ENCODE measurements at regions not wholly inside any gene's neighbourhood (a gene's known extent, or its start where the extent isn't known, plus 50 kb on each side); places are given as distances from the start of the nearest gene placed in this dataset.

DNA sequence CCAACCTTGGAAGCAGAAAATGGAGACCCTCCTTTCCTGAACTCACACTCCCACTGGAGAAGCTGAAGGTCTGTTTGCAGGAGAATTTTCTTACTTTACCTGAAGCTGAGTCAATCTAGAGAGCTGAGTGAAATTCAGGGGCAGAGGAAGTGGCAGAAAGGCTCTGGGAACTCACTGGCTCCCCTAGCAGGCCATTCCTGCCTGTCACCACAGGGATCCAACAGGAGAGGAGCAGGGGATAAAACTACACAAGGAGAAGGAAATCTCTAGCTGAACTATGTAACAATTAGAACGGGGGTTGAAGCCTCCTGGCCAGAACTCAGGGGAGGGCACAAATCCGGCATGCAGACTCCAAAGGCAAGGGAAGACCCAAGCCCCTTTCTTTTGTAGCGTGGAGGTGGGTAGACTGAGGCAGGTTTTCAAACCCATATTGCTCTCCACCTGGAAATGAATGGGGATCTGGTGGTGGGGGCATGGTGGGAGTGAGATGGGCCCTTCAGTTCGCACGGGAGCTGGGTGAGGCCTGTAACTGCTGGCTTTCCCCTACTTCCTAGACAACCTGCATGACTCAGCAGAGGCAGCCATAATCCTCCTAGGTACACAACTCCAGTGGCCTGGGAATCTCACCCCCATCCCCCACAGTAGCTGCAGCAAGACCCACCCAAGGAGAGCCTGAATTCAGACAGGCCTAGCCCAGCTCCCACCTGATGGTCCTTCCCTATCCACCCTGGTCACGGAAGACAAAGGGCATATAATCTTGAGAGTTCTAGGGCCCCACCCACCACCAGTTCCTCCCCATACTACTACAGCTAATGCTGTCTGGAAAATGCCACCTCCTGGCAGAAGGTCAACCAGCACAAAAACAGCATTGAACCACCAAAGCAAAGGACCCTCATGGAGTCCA, 158.1 kb downstream of the LTN1 start:
- TF ChIP-seq ETV6 (CRISPR knock-in tag; IDR thresholded peaks at IDR 0.05) (no peak), NFE2L1 (CRISPR knock-in tag; IDR thresholded peaks at IDR 0.05) (no peak)
- H3K4me1 Mint-ChIP-seq, result peaks cover 19% of the 10 kb centered on the region
- DNase-seq (ENCODE audit: low spot score) (no peak), ATAC-seq (peak; percentile 73)
- 0 out of 2 replicates have a peak, but pooled peaks cover 6% of the 10 kb centered on the region for H3K9me3 Mint-ChIP-seq
- ChIA-PET CTCF (interaction anchor here (1.1 to 1.3 kb wide), 2 partner anchors 18 to 89 kb away, joined by 4 to 5 read pairs; no protein-coding TSS in a partner anchor), POLR2A (no interaction called here)
- no peak overlapping the region for H3K27ac Mint-ChIP-seq
- no peak overlapping the region for H3K4me3 Mint-ChIP-seq
- H3K27me3 Mint-ChIP-seq (ENCODE audit: low read depth), result no peaks in the 10 kb centered on the region
- no peaks in the 10 kb centered on the region for H3K36me3 Mint-ChIP-seq

DNA sequence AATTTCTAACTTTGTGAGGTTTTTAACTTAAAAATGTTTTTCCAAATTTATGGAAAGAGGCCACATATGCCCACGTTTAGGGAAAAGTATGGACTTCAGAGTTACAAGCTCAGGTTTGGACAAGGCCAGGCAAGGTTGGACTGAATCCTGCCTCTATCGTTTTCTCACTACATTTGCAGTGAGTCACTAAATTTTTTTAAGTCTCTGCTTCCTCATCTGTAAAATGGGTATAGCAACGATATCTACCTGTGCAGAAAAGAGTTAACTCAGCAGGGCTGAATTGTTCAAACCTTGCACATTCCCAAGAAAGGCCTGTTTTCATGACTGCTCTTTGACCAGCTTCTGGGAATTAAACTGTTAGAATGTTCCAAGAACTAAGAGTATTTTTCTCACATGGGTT, 159.1 kb downstream of the LTN1 start:
- 0 out of 2 replicates have a peak, but pooled peaks cover 6% of the 10 kb centered on the region for H3K9me3 Mint-ChIP-seq

More for the DNA sequence above, 159.1 kb downstream of the LTN1 start:
- Mint-ChIP-seq H3K4me1 (peaks cover 19% of the 10 kb centered on the region), H3K27ac (no peak overlapping the region), H3K27me3 (ENCODE audit: low read depth) (no peaks in the 10 kb centered on the region), H3K36me3 (no peaks in the 10 kb centered on the region), H3K4me3 (no peak overlapping the region)
- TF ChIP-seq TP53 (CRISPR knock-in tag; IDR thresholded peaks at IDR 0.05), result no peak
- no peak for TF ChIP-seq ZNF532 (CRISPR knock-in tag; IDR thresholded peaks at IDR 0.05; ENCODE audit: borderline replicate concordance)
- TF ChIP-seq ZNF232 (CRISPR knock-in tag; IDR thresholded peaks at IDR 0.05), result no peak
- TF ChIP-seq, protein P1, sequence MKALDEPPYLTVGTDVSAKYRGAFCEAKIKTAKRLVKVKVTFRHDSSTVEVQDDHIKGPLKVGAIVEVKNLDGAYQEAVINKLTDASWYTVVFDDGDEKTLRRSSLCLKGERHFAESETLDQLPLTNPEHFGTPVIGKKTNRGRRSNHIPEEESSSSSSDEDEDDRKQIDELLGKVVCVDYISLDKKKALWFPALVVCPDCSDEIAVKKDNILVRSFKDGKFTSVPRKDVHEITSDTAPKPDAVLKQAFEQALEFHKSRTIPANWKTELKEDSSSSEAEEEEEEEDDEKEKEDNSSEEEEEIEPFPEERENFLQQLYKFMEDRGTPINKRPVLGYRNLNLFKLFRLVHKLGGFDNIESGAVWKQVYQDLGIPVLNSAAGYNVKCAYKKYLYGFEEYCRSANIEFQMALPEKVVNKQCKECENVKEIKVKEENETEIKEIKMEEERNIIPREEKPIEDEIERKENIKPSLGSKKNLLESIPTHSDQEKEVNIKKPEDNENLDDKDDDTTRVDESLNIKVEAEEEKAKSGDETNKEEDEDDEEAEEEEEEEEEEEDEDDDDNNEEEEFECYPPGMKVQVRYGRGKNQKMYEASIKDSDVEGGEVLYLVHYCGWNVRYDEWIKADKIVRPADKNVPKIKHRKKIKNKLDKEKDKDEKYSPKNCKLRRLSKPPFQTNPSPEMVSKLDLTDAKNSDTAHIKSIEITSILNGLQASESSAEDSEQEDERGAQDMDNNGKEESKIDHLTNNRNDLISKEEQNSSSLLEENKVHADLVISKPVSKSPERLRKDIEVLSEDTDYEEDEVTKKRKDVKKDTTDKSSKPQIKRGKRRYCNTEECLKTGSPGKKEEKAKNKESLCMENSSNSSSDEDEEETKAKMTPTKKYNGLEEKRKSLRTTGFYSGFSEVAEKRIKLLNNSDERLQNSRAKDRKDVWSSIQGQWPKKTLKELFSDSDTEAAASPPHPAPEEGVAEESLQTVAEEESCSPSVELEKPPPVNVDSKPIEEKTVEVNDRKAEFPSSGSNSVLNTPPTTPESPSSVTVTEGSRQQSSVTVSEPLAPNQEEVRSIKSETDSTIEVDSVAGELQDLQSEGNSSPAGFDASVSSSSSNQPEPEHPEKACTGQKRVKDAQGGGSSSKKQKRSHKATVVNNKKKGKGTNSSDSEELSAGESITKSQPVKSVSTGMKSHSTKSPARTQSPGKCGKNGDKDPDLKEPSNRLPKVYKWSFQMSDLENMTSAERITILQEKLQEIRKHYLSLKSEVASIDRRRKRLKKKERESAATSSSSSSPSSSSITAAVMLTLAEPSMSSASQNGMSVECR (CRISPR knock-in tag; IDR thresholded peaks at IDR 0.05; ENCODE audit: borderline replicate concordance), result no peak
- TF ChIP-seq ZNF512 (CRISPR knock-in tag; IDR thresholded peaks at IDR 0.05; ENCODE audit: borderline replicate concordance), result no peak
- TF ChIP-seq RELA (CRISPR knock-in tag; IDR thresholded peaks at IDR 0.05; ENCODE audit: borderline replicate concordance), result no peak
- no peak for TF ChIP-seq TEAD1 (CRISPR knock-in tag; IDR thresholded peaks at IDR 0.05)
- TF ChIP-seq FOXP1 (CRISPR knock-in tag; IDR thresholded peaks at IDR 0.05; ENCODE audit: borderline replicate concordance), result no peak
- TF ChIP-seq ZNF396 (CRISPR knock-in tag; IDR thresholded peaks at IDR 0.05; ENCODE audit: borderline replicate concordance), result no peak
- no peak for TF ChIP-seq ZNF121 (CRISPR knock-in tag; IDR thresholded peaks at IDR 0.05)
- TF ChIP-seq NFYB (CRISPR knock-in tag; conservative IDR thresholded peaks at IDR 0.05; ENCODE audit: low read depth), result no peak
- no peak for ATAC-seq
- CTCF ChIA-PET, result interaction anchor here (1.1 to 1.3 kb wide), 2 partner anchors 19 to 88 kb away, joined by 4 to 5 read pairs; no protein-coding TSS in a partner anchor
- no peak for DNase-seq (ENCODE audit: low spot score)
- POLR2A ChIA-PET, result no interaction called here
